Adrenal gland (tissue), 5 donors: ENCODE measurements at regions not wholly inside any gene's neighbourhood (a gene's known extent, or its start where the extent isn't known, plus 50 kb on each side); places are given as distances from the start of the nearest gene placed in this dataset.

ENCODE experiments used
- CTCF ChIP-seq, 6 experiments: fragments of 450-650 bp in 4 of 6; fragments of 200-600 bp in 2 of 6; sonication (generic) in 1 of 6; IDR thresholded peaks; 1 replicate in 5 of 6; 2 replicates in 1 of 6; pipeline versions ENCODE4 v1.5.1 to v1.8.0; 2016 to 2021; ENCODE audit warnings: antibody characterized with exemption in 6 of 6, mild to moderate bottlenecking in 2 of 6, moderate library complexity in 1 of 6
- POLR2A ChIP-seq, 2 donors: fragments of 450-650 bp; IDR thresholded peaks; one replicate each; pipeline ENCODE4 v1.6.1; 2017; ENCODE audit warnings: antibody characterized with exemption in 2 of 2, mild to moderate bottlenecking in 2 of 2, moderate library complexity in 1 of 2
- donor health status: DM: no; HTN: no; CAD: no.

DNA sequence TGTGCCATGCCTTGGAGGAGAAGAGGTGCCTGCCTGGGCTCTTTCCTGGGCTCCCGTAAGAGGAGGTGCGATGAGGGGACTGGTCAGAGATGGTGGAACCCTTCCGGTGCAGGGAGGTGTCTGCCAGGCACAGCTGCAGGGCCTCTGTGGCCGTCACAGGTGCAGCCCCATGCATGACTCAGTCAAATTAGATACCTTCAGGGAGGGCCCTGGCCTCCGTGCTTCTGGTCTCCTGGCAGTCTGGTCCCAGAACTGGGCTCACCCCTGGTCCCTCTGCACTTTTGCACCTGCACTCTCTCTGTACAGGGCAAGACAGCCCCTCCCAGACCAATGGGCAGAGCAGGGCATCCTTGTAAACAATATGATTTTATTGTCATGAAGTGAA is 49.9 kb upstream of the LRPAP1 start:
- TF ChIP-seq CTCF (IDR thresholded peaks at IDR 0.05) = no peak
- no peak for TF ChIP-seq POLR2A (IDR thresholded peaks at IDR 0.05)
